HG02763 (cell line): ENCODE measurements at regions not wholly inside any gene's neighbourhood (a gene's known extent, or its start where the extent isn't known, plus 50 kb on each side); places are given as distances from the start of the nearest gene placed in this dataset.
"Not testable (repeated sequence)": the region's sequence is repeated elsewhere in the genome, so short reads cannot be mapped to it uniquely, and the experiment has no call there.

Source experiments
- ATAC-seq: cut with Tn5 transposase; IDR thresholded peaks from one replicate; pipeline ENCODE4 v1.9.1; 2021; ENCODE audit warnings: mild to moderate bottlenecking, moderate library complexity; ENCODE audit not compliant: unreplicated experiment

GRCh38 chr12:131529196-131530040 is 181.5 kb upstream of the SFSWAP start:
- ATAC-seq = no peak

- ATAC-seq = no peak
Observed at GRCh38 chr12:131530041-131530332, 180.9 kb upstream of the SFSWAP start.

GRCh38 chr12:131530422-131530821 is 180.5 kb upstream of the SFSWAP start:
- no peak for ATAC-seq

GRCh38 chr12:131533139-131533538 is 177.8 kb upstream of the SFSWAP start:
- ATAC-seq = no peak

- no peak for ATAC-seq
Observed at GRCh38 chr12:131535779-131536178, 175.1 kb upstream of the SFSWAP start.

GRCh38 chr12:131536337-131536736 is 174.6 kb upstream of the SFSWAP start:
- no peak for ATAC-seq

- no peak for ATAC-seq
Observed at GRCh38 chr12:131536766-131537165, 174.1 kb upstream of the SFSWAP start.

GRCh38 chr12:131537267-131537958 is 173.5 kb upstream of the SFSWAP start:
- ATAC-seq = no peak

- ATAC-seq = no peak
Observed at GRCh38 chr12:131539381-131539780, 171.5 kb upstream of the SFSWAP start.

GRCh38 chr12:131540138-131540623 is 170.7 kb upstream of the SFSWAP start:
- no peak for ATAC-seq

- ATAC-seq = not testable (repeated sequence)
Observed at GRCh38 chr12:131541512-131541911, 169.4 kb upstream of the SFSWAP start.

- ATAC-seq = no peak
Observed at GRCh38 chr12:131542351-131542750, 168.5 kb upstream of the SFSWAP start.

GRCh38 chr12:131543040-131543439 is 167.8 kb upstream of the SFSWAP start:
- ATAC-seq = no peak

GRCh38 chr12:131547555-131547954 is 163.3 kb upstream of the SFSWAP start:
- ATAC-seq = no peak

GRCh38 chr12:131550121-131550520 is 160.8 kb upstream of the SFSWAP start:
- no peak for ATAC-seq

GRCh38 chr12:131551675-131552491 is 159.0 kb upstream of the SFSWAP start:
- no peak for ATAC-seq

GRCh38 chr12:131552492-131552863 is 158.4 kb upstream of the SFSWAP start:
- no peak for ATAC-seq

- no peak for ATAC-seq
Observed at GRCh38 chr12:131553096-131553777, 157.7 kb upstream of the SFSWAP start.

GRCh38 chr12:131555197-131555846 is 155.6 kb upstream of the SFSWAP start:
- no peak for ATAC-seq

GRCh38 chr12:131555866-131556265 is 155.0 kb upstream of the SFSWAP start:
- ATAC-seq = no peak
